Stimulated activated effector memory CD8-positive, alpha-beta T cell treated with anti-CD3 and anti-CD28 coated beads, Interleukin-12 subunit alpha, Interleukin-12 subunit beta, amount 100 ng/mL, for 72 hours (primary cell): ENCODE measurements at regions not wholly inside any gene's neighbourhood (a gene's known extent, or its start where the extent isn't known, plus 50 kb on each side); places are given as distances from the start of the nearest gene placed in this dataset.
A peak's percentile ranks its signal among the peaks of the same experiment; 100 is the strongest.

Experiments
- ATAC-seq: fragments of 150-1000 bp; cut with Tn5 transposase; 2 replicates; pipeline ENCODE4 v1.10.0; 2021
- DNase-seq, 2 donors: peaks; one replicate each; pipeline ENCODE4 v3.0.0; 2021 to 2022; ENCODE audit warnings: low spot score in 2 of 2
- H3K27ac Mint-ChIP-seq: one replicate; pipeline ENCODE4 v1.8.0; 2022; ENCODE audit warnings: mild to moderate bottlenecking, mixed read lengths
- H3K36me3 Mint-ChIP-seq: one replicate; pipeline ENCODE4 v1.8.0; 2022; ENCODE audit warnings: mild to moderate bottlenecking, mixed read lengths
- H3K4me1 Mint-ChIP-seq: one replicate; pipeline ENCODE4 v1.8.0; 2022; ENCODE audit warnings: mixed read lengths
- H3K4me3 Mint-ChIP-seq: one replicate; pipeline ENCODE4 v1.8.0; 2022; ENCODE audit warnings: mild to moderate bottlenecking, mixed read lengths
- H3K9me3 Mint-ChIP-seq: one replicate; pipeline ENCODE4 v1.8.0; 2022; ENCODE audit warnings: mixed read lengths

GRCh38 chr2:234638966-234639365, 142.1 kb upstream of the ARL4C start:
- Mint-ChIP-seq H3K4me1 (no peaks in the 10 kb centered on the region), H3K36me3 (no peaks in the 10 kb centered on the region), H3K9me3 (peaks cover 3% of the 10 kb centered on the region)

GRCh38 chr2:234635284-234635683, 138.4 kb upstream of the ARL4C start:
- Mint-ChIP-seq H3K9me3 (no peaks in the 10 kb centered on the region), H3K4me3 (no peak overlapping the region), H3K27ac (no peak overlapping the region), H3K36me3 (no peaks in the 10 kb centered on the region), H3K4me1 (no peaks in the 10 kb centered on the region)
- ATAC-seq (no peak), DNase-seq (peak in 1 of 2 donors; percentile 28)

More at GRCh38 chr2:234638966-234639365, 142.1 kb upstream of the ARL4C start:
- ATAC-seq (no peak), DNase-seq (no peak)
- H3K27ac Mint-ChIP-seq: no peak overlapping the region
- H3K4me3 Mint-ChIP-seq: no peak overlapping the region

- Mint-ChIP-seq H3K4me1 (no peaks in the 10 kb centered on the region), H3K27ac (no peak overlapping the region), H3K9me3 (no peaks in the 10 kb centered on the region), H3K36me3 (no peaks in the 10 kb centered on the region), H3K4me3 (no peak overlapping the region)
- ATAC-seq: no peak
- DNase-seq: peak in 1 of 2 donors; percentile 4
These were observed 136.8 kb upstream of the ARL4C start for GRCh38 chr2:234633581-234634230.

GRCh38 chr2:234632527-234633391, 135.9 kb upstream of the ARL4C start:
- Mint-ChIP-seq H3K4me3 (no peak overlapping the region), H3K4me1 (no peaks in the 10 kb centered on the region), H3K9me3 (no peaks in the 10 kb centered on the region), H3K27ac (no peak overlapping the region), H3K36me3 (no peaks in the 10 kb centered on the region)
- ATAC-seq: no peak
- DNase-seq: peak in 1 of 2 donors; percentile 33

GRCh38 chr2:234631646-234632514, 135.0 kb upstream of the ARL4C start:
- no peaks in the 10 kb centered on the region for H3K4me1 Mint-ChIP-seq
- H3K36me3 Mint-ChIP-seq: no peaks in the 10 kb centered on the region
- no peak overlapping the region for H3K27ac Mint-ChIP-seq
- no peak for ATAC-seq
- DNase-seq: peak in 1 of 2 donors; percentile 37
- H3K4me3 Mint-ChIP-seq: no peak overlapping the region
- no peaks in the 10 kb centered on the region for H3K9me3 Mint-ChIP-seq

GRCh38 chr2:234630801-234631261, 133.9 kb upstream of the ARL4C start:
- no peak overlapping the region for H3K27ac Mint-ChIP-seq
- no peak overlapping the region for H3K4me3 Mint-ChIP-seq
- H3K36me3 Mint-ChIP-seq: no peaks in the 10 kb centered on the region
- H3K9me3 Mint-ChIP-seq: no peaks in the 10 kb centered on the region
- H3K4me1 Mint-ChIP-seq: no peaks in the 10 kb centered on the region
- peak in 1 of 2 donors; percentile 2 for DNase-seq
- no peak for ATAC-seq

GRCh38 chr2:234629596-234629995, 132.7 kb upstream of the ARL4C start:
- no peak overlapping the region for H3K27ac Mint-ChIP-seq

GRCh38 chr2:234628953-234629352, 132.1 kb upstream of the ARL4C start:
- Mint-ChIP-seq H3K36me3 (no peaks in the 10 kb centered on the region), H3K4me3 (no peak overlapping the region), H3K4me1 (no peaks in the 10 kb centered on the region), H3K27ac (no peak overlapping the region), H3K9me3 (no peaks in the 10 kb centered on the region)
- DNase-seq: peak in 1 of 2 donors; percentile 44
- no peak for ATAC-seq

More at GRCh38 chr2:234629596-234629995, 132.7 kb upstream of the ARL4C start:
- ATAC-seq (no peak), DNase-seq (peak in 1 of 2 donors; percentile 20)
- no peaks in the 10 kb centered on the region for H3K9me3 Mint-ChIP-seq
- no peaks in the 10 kb centered on the region for H3K4me1 Mint-ChIP-seq
- H3K4me3 Mint-ChIP-seq: no peak overlapping the region
- no peaks in the 10 kb centered on the region for H3K36me3 Mint-ChIP-seq

- Mint-ChIP-seq H3K4me1 (no peaks in the 10 kb centered on the region), H3K36me3 (no peaks in the 10 kb centered on the region), H3K4me3 (no peak overlapping the region), H3K9me3 (no peaks in the 10 kb centered on the region), H3K27ac (no peak overlapping the region)
- no peak for DNase-seq
- ATAC-seq: no peak
These were observed 130.4 kb upstream of the ARL4C start for GRCh38 chr2:234627308-234627707.

- no peak overlapping the region for H3K4me3 Mint-ChIP-seq
- no peaks in the 10 kb centered on the region for H3K9me3 Mint-ChIP-seq
- DNase-seq (peak in 1 of 2 donors; percentile 18), ATAC-seq (no peak)
- no peaks in the 10 kb centered on the region for H3K4me1 Mint-ChIP-seq
- no peak overlapping the region for H3K27ac Mint-ChIP-seq
- H3K36me3 Mint-ChIP-seq: no peaks in the 10 kb centered on the region
These were observed 129.8 kb upstream of the ARL4C start for GRCh38 chr2:234626566-234627130.

GRCh38 chr2:234625626-234626250, 128.9 kb upstream of the ARL4C start:
- ATAC-seq (no peak), DNase-seq (peak in 1 of 2 donors; percentile 20)
- H3K4me1 Mint-ChIP-seq: no peaks in the 10 kb centered on the region
- H3K4me3 Mint-ChIP-seq: no peak overlapping the region
- no peaks in the 10 kb centered on the region for H3K36me3 Mint-ChIP-seq
- no peaks in the 10 kb centered on the region for H3K9me3 Mint-ChIP-seq
- no peak overlapping the region for H3K27ac Mint-ChIP-seq

- no peaks in the 10 kb centered on the region for H3K9me3 Mint-ChIP-seq
- no peak overlapping the region for H3K4me3 Mint-ChIP-seq
- peaks cover 9% of the 10 kb centered on the region for H3K4me1 Mint-ChIP-seq
These were observed 126.7 kb upstream of the ARL4C start for GRCh38 chr2:234623521-234623991.

GRCh38 chr2:234621120-234621519, 124.2 kb upstream of the ARL4C start:
- Mint-ChIP-seq H3K9me3 (no peaks in the 10 kb centered on the region), H3K4me3 (no peak overlapping the region), H3K36me3 (no peaks in the 10 kb centered on the region), H3K27ac (no peak overlapping the region), H3K4me1 (peaks cover 9% of the 10 kb centered on the region)
- ATAC-seq (no peak), DNase-seq (no peak)

More at GRCh38 chr2:234623521-234623991, 126.7 kb upstream of the ARL4C start:
- H3K36me3 Mint-ChIP-seq: no peaks in the 10 kb centered on the region
- no peak for ATAC-seq
- DNase-seq: peak in 1 of 2 donors; percentile 4
- H3K27ac Mint-ChIP-seq: no peak overlapping the region

- no peak overlapping the region for H3K4me3 Mint-ChIP-seq
- H3K36me3 Mint-ChIP-seq: no peaks in the 10 kb centered on the region
- peak; percentile 52 for ATAC-seq
- no peak overlapping the region for H3K27ac Mint-ChIP-seq
- no peaks in the 10 kb centered on the region for H3K9me3 Mint-ChIP-seq
- H3K4me1 Mint-ChIP-seq: peaks cover 9% of the 10 kb centered on the region
- peak in 1 of 2 donors; percentile 3 for DNase-seq
These were observed 123.1 kb upstream of the ARL4C start for GRCh38 chr2:234620018-234620417.
